ENCODE measurements at regions not wholly inside any gene's neighbourhood (a gene's known extent, or its start where the extent isn't known, plus 50 kb on each side); places are given as distances from the start of the nearest gene placed in this dataset.

DNA sequence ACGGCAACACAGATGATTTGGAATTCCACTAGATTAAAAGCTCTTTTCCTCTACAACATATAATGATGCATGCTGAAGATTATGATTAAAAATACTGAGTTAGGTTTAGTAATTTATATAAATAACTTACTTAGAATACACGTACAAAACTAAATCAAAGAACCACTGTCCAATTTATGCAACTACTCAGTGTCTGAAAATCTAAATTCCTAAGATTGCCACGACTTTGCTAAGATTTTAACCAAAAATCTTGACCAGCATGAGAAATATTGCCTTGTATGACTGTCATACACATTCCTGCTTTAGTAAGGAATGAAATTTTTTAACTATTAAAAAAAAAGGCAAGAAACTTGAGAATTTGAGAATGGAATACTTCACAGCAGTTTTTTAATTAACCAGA, 292.4 kb downstream of the ZNF608 start (continued):
- TF ChIP-seq, protein P1, sequence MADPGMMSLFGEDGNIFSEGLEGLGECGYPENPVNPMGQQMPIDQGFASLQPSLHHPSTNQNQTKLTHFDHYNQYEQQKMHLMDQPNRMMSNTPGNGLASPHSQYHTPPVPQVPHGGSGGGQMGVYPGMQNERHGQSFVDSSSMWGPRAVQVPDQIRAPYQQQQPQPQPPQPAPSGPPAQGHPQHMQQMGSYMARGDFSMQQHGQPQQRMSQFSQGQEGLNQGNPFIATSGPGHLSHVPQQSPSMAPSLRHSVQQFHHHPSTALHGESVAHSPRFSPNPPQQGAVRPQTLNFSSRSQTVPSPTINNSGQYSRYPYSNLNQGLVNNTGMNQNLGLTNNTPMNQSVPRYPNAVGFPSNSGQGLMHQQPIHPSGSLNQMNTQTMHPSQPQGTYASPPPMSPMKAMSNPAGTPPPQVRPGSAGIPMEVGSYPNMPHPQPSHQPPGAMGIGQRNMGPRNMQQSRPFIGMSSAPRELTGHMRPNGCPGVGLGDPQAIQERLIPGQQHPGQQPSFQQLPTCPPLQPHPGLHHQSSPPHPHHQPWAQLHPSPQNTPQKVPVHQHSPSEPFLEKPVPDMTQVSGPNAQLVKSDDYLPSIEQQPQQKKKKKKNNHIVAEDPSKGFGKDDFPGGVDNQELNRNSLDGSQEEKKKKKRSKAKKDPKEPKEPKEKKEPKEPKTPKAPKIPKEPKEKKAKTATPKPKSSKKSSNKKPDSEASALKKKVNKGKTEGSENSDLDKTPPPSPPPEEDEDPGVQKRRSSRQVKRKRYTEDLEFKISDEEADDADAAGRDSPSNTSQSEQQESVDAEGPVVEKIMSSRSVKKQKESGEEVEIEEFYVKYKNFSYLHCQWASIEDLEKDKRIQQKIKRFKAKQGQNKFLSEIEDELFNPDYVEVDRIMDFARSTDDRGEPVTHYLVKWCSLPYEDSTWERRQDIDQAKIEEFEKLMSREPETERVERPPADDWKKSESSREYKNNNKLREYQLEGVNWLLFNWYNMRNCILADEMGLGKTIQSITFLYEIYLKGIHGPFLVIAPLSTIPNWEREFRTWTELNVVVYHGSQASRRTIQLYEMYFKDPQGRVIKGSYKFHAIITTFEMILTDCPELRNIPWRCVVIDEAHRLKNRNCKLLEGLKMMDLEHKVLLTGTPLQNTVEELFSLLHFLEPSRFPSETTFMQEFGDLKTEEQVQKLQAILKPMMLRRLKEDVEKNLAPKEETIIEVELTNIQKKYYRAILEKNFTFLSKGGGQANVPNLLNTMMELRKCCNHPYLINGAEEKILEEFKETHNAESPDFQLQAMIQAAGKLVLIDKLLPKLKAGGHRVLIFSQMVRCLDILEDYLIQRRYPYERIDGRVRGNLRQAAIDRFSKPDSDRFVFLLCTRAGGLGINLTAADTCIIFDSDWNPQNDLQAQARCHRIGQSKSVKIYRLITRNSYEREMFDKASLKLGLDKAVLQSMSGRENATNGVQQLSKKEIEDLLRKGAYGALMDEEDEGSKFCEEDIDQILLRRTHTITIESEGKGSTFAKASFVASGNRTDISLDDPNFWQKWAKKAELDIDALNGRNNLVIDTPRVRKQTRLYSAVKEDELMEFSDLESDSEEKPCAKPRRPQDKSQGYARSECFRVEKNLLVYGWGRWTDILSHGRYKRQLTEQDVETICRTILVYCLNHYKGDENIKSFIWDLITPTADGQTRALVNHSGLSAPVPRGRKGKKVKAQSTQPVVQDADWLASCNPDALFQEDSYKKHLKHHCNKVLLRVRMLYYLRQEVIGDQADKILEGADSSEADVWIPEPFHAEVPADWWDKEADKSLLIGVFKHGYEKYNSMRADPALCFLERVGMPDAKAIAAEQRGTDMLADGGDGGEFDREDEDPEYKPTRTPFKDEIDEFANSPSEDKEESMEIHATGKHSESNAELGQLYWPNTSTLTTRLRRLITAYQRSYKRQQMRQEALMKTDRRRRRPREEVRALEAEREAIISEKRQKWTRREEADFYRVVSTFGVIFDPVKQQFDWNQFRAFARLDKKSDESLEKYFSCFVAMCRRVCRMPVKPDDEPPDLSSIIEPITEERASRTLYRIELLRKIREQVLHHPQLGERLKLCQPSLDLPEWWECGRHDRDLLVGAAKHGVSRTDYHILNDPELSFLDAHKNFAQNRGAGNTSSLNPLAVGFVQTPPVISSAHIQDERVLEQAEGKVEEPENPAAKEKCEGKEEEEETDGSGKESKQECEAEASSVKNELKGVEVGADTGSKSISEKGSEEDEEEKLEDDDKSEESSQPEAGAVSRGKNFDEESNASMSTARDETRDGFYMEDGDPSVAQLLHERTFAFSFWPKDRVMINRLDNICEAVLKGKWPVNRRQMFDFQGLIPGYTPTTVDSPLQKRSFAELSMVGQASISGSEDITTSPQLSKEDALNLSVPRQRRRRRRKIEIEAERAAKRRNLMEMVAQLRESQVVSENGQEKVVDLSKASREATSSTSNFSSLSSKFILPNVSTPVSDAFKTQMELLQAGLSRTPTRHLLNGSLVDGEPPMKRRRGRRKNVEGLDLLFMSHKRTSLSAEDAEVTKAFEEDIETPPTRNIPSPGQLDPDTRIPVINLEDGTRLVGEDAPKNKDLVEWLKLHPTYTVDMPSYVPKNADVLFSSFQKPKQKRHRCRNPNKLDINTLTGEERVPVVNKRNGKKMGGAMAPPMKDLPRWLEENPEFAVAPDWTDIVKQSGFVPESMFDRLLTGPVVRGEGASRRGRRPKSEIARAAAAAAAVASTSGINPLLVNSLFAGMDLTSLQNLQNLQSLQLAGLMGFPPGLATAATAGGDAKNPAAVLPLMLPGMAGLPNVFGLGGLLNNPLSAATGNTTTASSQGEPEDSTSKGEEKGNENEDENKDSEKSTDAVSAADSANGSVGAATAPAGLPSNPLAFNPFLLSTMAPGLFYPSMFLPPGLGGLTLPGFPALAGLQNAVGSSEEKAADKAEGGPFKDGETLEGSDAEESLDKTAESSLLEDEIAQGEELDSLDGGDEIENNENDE (IDR thresholded peaks at IDR 0.05; ENCODE audit: insufficient replicate concordance, low read length), result no peak
- TF ChIP-seq POU5F1 (IDR thresholded peaks at IDR 0.05; ENCODE audit: low read depth, low read length) (no peak), EP300 (IDR thresholded peaks at IDR 0.05; ENCODE audit: borderline replicate concordance in 1 of 2, low read depth in 2 of 2, low read length in 2 of 2) (no peak), BACH1 (IDR thresholded peaks at IDR 0.05; ENCODE audit: low read length) (no peak), PHF8 (conservative IDR thresholded peaks at IDR 0.05; ENCODE audit: low read depth, low read length) (no peak), EZH2 (IDR thresholded peaks at IDR 0.05; ENCODE audit: low read depth, low read length, severe bottlenecking) (no peak), KDM1A (IDR thresholded peaks at IDR 0.05; ENCODE audit: borderline replicate concordance, low read length) (no peak)

Data from H1 (cell line).